Choroid plexus epithelial cell (primary cell): ENCODE measurements at regions not wholly inside any gene's neighbourhood (a gene's known extent, or its start where the extent isn't known, plus 50 kb on each side); places are given as distances from the start of the nearest gene placed in this dataset.

Experiments used
- DNase-seq: peaks from one replicate; pipeline ENCODE4 v3.0.0-alpha.2; 2010; ENCODE audit warnings: low read depth
- H3K4me3 ChIP-seq: 2 replicates; pipeline ENCODE4 v1.5.1; 2011; ENCODE audit warnings: low read depth, mild to moderate bottlenecking, control low read depth, low read length, moderate library complexity
- CTCF ChIP-seq: conservative IDR thresholded peaks from 2 replicates; pipeline ENCODE4 v1.5.1; 2011; ENCODE audit warnings: low read depth, mild to moderate bottlenecking, control low read depth, inconsistent platforms, low read length, moderate library complexity

GRCh38 chr12:68454892-68455291, 122.7 kb upstream of the MDM1 start:
- TF ChIP-seq CTCF = no peak
- no peak overlapping the region for H3K4me3 ChIP-seq

GRCh38 chr12:68455691-68456345, 123.7 kb upstream of the MDM1 start:
- no peak overlapping the region for H3K4me3 ChIP-seq
- peak; percentile 28 for DNase-seq
- no peak for TF ChIP-seq CTCF

More at GRCh38 chr12:68454892-68455291, 122.7 kb upstream of the MDM1 start:
- DNase-seq = no peak

DNA sequence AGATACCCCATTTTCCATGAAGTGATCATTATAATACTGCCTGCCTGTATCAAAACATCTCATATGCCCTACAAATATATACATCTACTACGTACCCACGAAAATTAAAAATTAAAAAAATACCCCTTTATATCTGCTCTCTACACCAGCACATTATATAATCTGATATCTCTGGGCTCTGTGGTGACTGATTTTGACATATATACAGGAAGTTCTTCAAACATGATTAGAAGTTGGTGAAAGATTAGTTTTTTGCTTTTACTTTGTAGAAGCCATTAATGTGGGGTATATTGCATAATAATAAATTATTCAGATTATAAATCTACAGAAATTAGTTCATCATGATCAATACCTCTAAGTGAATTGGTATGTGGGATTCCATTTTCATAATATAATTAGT, 126.7 kb upstream of the MDM1 start:
- H3K4me3 ChIP-seq = no peak overlapping the region
- TF ChIP-seq CTCF = no peak
- no peak for DNase-seq

- H3K4me3 ChIP-seq = no peak overlapping the region
- TF ChIP-seq CTCF = no peak
- DNase-seq = no peak
These were observed 128.1 kb upstream of the MDM1 start for GRCh38 chr12:68460236-68460635.

DNA sequence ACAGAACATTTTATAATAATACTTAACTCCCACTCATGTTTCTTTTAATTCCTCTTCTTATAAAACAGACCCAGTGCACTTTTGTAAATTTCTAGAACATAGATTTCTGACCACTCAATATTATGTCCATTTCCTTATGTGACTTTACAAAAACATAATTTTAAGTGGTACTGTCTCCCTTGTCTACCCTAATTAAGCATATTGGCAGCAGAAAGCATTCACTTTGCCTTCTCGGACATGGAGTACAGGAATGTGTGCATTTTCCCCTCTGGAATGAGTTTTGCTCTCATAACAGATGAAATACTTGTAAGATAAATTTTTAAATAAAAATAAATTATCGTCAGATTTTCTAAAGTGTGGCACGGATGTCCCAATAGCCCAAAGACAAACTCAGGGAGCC, 129.5 kb upstream of the MDM1 start:
- TF ChIP-seq CTCF = no peak
- H3K4me3 ChIP-seq = no peak overlapping the region
- no peak for DNase-seq

DNA sequence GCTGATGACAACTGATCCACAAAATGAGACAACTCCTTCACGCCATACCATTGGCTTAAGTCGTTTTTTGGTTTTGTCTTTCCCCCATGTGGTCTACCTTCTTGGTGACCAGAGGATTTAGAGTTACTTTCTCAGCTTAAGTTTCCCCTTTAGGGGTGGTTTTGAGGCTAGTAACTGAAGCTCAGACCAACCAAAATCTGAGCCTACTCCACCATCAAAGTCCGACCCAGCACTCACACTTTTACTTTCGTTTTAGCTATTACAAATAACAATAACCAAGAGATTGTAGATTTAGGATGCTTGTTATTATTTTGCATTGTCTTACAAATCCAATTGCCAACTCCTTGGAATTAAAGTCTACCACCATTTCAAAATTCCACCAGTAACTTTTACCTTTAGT, 130.6 kb upstream of the MDM1 start:
- DNase-seq = no peak
- H3K4me3 ChIP-seq = no peak overlapping the region
- TF ChIP-seq CTCF = no peak

GRCh38 chr12:68465227-68465626, 133.1 kb upstream of the MDM1 start:
- DNase-seq = no peak
- no peak overlapping the region for H3K4me3 ChIP-seq
- no peak for TF ChIP-seq CTCF
